T-helper 1 cell (primary cell): ENCODE measurements at regions not wholly inside any gene's neighbourhood (a gene's known extent, or its start where the extent isn't known, plus 50 kb on each side); places are given as distances from the start of the nearest gene placed in this dataset.

Experiments used
- DNase-seq, 5 donors: peaks; one replicate each; pipeline ENCODE4 v3.0.0-alpha.2; 2012 to 2020

DNA sequence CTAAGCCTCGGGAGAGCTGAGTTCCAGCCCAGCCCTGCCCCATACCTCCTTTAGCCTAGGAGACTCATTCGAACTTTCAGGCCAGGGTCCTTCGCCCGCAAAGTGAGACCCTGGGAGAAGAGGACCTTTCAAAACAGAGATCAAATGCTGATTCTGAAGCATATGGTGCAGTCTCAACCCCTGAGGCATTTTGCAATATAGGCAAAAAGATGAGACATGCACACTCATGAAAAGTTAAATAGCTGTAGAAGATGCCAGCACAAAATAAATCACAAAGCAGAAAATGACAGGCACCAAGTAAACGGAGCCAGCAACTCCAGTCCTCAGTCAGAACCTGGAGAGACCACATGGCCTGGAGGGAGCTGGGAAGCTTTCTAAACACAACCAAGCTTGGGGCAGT lies 542.7 kb upstream of the RAB6C start:
- no peak for DNase-seq

DNA sequence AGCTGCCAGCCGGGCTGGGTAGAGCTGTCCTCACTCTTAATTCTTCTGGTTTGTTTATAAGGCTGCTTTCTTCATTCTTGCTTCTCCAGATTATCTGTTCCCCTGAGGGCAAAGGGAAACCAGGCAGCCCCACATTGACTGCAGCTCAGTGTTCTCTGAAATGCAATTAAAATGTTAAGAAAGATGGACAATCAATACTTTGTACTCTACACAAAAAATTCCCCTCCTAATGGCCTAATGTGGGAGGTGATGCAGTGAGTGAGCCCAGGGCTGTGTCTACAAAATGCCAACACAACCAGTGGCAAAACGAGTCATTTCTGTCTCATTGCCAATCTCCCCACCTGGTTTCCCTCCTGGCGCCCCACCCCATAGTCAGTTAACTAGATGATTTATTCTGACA lies 541.7 kb upstream of the RAB6C start:
- no peak for DNase-seq

DNA sequence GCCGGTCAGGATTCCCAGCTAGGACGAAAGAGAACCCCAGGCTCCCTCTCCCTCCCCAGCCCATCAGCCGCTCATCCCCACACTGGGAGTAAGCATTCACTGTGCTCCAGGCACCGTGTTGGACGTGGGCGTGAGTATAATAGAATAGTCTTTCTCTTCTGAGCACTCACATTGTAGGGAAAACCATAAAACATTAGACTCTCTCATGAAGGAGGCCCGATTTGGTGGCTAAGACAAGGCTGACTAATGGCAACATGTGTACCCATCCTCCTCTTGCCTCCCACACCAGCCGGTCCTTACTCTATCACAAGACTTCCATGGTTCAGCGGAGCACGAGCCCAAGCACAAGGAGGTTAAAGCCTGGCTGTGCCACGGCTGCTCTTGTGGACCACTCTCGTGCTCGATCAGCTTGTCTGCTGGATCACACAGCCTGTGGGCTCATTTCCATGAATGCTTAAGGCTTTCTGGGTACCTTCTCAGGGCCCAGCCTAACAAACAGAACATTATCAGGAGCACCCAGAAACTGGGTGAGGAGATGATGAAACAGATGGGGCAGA lies 540.9 kb upstream of the RAB6C start:
- no peak for DNase-seq

DNA sequence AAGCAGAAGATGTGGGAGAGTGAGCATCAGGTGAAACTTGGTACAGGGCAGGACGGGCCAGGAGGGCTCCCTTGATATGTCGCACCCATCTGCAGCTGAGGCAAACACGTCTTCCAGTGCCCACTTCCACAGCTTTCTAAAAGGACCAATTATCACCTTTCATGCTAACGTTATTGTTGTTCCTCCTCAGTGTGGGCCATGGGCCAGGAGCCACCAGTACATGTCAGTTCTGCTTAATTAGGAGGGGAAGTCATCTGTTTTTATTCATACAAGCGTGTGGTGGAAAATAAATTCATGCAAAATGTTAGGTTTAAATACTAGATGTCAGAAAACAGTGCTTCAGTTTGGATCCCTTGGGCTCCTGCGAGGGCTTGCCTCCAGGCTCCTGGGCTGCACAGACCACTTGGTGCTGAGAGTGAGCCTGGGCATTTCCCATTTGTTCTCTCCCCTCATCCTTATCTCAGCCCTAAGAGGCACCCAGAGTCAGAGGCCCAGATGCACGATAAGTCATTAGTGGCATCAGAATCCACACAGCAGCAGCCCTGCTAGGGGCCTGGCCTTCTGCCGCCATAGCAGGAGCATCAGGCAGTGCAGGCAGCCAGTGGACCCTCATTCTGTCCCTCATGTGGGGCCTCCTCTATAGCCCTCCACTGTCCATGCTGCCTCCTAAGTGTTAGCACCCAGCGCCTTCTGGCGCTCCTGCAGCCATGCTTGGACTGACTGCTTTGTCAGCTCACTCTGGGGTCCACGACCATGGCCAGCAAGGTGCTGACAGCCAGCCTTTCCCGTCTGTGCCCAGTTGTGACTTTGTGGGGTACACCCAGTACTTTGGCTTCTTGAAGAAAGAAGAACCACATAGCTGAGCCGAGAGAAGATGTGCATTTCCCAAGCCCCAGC lies 539.8 kb upstream of the RAB6C start:
- DNase-seq = no peak

DNA sequence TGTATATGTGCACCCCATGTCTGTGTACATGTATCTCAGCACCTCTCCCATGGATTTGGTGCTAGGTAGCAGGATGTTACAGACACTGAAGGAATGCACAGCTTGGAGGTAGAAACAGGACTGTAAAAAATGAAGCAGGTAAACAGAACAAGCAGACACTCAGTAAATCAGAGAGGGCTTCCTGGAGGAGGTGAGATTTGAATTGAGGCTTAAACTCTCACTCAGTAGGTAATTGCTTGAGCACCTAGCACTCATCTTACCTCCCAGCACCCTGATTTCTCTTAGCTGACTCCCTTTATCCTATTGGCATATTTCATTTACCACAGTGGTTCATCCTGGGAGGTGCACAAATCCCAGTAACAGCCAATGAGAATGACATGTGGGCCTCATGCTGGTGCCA lies 537.9 kb upstream of the RAB6C start:
- no peak for DNase-seq

DNA sequence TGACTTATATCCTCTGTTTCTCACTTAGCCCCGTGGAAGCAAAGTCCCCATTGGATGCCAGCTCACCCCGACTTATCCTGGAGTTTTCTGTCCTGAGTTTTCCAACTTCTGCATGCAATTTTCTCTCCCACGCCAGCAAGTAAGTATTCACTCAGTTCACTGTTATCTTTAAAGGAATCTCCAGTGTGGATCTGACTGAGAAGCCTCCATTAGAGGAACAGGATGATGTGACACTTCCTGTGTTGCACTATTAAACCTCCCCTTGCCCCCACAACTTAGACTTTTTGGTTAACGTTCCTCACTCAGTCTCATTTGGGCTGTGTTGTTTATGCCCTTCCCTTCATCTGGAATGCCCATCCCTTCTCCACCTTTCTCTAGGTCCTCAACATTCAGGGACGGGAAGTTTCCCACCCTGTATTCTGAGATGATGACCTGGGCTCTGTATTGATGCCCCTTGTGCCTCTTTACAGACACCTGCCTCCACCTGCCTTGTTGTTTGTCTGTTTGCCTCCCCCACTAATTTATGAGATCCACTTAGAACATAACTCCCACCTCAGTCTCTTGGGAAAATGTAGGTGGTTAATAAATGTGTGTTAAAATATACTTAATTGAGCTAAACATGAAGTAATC lies 536.1 kb upstream of the RAB6C start:
- DNase-seq = no peak

DNA sequence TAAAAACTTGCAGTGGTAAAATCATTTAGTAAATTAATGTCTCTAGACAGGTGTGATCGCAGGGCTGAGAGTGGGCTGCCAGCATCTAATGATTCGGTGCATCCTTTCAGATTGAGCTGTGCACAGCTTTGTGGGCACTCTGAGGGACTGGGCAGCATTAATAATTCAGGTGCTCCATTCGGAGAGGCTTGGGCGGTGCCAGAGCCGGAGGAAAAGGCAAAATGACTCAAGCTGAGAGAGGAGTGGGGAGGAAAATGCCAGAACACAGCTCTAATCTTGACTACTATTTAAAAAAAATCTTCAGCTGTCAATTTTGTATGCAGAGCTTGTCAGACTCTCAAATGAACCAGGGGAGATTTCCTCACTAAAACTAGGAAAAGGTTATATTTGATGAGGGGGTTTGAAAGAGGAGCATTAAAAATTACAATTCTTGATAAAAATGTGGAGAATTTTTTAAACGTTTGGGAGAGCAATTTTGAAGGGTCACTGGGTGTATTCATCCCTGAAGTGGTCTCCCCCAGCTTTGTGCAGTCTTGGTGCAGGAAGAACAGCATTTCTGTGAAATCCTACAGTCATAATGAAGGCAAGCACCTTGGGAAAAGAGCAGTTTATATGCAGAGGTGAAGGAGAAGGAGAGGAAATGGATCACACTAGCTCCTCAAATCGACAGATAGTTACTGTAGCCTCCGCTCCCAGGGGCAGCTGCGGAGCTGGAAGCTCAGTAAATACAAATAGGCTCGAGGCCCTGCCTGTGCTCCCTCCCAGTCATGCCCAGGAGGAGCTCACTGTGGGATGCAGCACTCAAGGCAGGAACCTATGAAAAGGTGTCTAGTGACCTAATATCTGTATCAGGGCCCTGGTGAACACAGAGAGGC lies 535.4 kb upstream of the RAB6C start:
- no peak for DNase-seq

DNA sequence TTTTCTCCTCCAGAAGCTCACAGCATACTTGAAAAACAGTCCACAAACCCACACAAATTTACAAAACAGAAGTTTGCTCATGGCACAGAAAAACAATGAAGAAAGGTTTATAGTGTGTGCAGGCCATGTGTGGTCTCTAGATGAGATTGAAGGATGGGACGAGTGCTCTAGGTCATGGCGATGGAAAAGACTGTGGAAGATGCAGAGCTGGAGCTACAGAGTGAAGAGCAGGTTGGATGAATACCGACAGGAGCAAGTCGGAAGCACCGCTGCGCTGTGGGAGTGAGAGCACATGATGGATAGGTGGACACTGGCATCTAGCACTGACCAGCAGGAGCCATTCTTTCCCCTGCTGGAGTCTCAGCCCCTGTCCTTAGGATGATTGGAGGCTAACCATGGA lies 534.7 kb upstream of the RAB6C start:
- no peak for DNase-seq

DNA sequence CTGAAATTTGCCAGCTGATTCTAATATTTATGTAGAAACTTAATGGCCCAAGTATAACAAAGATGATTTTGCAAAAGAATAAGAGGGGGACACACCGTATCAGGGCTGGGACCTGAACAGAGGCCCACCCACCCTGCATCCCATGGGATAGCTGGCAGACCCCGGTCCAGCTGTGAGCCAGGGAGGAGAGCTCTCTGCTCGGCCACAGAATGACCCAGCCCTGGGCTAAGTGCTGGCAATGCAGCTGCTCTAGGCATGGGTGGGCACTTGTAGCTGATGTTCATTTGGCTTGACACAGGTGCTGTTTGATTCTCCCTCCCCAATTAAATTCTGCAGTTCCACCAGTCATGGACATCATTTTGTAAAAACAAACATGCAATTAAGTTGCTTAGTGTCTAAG lies 522.8 kb upstream of the RAB6C start:
- no peak for DNase-seq

DNA sequence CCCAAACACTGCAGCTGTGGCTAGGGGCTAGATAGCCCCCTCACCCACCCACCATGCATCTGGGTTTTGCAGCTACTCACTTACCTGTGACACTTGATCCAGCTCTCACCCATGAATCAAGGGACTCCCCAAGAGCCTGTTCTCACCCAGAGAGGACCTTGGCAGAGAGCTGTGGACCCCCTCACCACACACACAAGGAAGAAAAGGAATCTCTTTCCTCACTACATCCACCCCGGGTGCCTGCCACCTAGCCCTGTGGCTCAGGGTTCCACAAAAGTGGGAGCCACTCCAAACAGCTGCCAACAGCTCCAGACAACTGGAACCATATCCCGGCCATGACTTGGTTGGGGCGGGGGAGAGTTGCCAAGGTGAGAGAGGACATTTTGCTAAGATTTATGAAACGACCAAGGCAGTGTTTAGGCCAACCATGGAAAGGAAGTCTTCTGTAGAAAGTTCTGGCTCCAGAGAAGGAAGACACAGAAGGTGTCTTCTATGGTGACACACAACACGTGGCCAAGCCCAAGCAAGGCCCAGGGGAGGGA lies 522.1 kb upstream of the RAB6C start:
- no peak for DNase-seq

DNA sequence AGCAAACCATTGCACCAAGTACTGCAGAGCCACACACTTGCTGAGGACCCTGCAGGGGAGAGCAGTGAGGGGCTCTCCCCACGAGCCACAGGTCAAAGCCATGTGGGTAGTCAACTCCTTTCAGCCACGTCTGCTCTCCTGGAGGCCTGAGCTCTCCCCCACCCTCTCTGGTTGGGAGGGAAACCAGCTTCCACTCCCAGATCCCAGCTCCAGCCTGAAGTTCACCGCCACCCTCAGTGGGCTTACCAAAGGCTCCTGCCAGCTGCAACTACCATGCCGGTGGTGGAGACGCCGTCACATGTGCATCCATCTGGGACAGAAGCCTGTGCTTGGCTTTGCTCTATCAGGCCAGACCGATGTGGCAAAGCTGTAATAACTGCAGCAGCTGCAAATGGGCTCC lies 521.5 kb upstream of the RAB6C start:
- no peak for DNase-seq

DNA sequence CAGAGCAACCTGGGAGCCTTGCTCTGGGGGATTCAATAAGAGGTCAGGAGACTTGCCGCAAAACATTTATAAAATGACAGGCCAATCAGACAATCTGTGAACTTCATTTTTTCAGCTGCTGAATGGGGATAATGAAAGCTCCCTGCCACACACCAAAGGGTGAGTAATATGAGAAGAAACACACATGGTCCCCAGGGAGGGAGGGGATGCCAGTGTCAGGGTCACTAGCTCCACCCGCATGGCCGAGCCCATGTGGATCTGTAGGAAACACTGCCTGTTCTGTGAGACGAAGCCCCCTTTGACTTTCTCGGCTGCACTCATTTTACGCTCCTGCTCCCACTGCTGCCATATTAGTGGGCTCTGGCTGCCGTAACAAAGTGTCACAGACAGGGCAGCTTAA lies 521.0 kb upstream of the RAB6C start:
- DNase-seq = no peak

DNA sequence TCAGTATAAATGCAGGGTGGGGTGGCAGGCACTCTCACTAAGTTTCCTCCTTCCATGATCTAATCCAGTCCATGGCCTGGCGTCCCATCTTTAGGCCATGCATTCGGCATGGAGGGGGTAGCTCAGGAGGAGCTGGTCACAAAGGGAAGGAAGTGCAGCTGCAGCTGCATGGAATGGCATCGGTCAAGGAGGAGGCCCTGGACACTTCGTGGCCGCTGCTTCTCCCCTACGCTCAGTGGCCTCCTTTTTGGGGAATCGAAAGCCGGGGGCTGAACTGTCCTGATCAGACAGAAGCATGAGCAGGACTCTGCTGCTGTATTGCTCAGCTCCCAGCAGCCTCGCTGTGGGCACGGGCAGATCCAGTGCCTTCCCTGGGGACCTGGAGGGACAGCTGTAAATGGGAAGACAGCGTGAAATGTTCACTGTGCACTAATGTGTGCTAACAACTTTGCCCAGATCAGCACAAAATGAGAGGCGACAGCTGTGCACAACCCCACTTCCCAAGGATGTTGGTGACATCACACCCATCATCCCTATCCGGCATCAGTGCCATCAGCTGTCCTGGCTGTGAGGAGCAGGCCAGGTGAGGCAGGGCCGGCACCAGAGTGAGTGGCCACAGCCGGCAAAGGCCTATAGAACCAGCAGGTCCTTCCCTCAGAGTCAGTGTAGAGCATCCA lies 520.1 kb upstream of the RAB6C start:
- DNase-seq = no peak

DNA sequence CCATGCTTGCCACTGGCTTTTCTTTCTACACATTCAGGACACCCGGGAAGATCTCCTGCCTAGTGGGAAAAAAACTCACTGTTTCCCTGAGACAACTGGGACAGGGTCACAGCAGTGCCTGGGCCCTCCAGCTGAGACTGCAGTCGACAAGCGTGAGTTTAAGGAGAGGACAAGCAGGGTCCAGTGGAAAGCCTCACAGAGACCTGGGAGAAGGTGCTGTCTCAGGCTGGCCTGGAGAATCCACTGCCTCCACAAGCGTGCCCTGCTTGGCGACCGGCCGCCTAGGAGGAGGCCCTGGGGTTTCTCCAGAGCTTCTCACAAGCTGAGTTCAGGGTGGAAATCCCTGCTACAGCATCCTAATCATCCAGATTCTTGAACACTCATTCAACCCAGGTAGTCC lies 519.6 kb upstream of the RAB6C start:
- no peak for DNase-seq

DNA sequence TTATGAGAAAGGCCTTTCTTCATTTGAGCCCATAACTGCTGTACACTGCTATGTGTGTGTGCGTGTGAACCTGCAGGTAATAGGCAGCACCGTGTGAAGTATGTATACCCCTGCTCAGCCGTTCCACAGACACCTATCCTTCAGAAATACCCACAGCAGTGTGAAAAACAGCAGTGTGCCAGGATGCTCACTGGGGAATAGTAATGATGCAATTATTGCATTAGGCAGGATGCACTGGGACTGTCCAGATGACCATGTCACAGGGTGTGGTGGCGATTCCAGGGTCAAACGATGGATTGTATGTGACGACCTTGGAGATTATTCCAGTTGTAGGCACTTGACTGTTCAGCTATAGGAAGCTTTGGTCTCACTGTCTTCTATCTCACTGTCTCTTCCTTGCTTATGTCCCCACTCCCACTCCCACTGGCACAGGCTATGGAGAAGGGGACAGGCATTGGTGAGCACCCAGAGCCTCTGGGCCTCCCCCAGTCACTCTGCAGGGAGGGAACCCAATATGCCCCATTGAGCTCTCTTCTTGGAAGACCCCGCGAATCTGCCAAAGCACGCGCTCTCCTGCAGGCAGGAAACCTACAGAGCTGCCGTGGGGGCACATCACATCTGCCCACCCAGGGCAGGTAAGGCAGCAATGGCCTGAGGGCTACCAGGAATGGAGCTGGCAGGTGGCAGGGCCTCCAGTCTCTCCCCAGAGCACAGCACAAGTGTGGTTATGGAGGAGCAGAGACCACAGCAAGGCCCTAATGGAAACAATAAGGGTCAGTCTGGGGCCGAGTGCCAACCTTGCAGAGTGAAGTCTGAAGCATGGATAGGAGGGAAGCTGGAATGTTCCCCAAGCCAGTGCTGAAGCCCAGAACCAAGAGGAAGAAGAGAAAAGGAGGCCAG lies 518.9 kb upstream of the RAB6C start:
- DNase-seq = no peak

DNA sequence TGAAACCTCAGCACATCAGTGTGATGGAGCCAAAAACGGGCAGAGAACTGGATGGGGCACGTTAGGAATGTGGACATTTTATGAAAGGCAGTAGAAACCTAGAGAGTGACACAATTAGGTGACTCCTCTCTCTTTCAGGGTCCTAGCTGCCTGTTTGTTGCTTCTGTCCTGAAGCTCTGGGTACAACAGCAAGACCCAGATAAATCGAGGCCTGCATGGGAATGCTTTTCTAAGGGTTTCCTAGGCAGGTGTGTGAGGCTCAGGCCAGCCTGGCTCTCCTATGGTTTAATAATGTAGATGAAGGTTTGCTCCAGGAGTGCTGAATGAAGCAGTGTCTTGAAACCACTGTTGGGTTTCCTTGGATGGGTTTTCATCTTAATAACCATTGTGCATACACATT lies 517.1 kb upstream of the RAB6C start:
- DNase-seq = no peak

DNA sequence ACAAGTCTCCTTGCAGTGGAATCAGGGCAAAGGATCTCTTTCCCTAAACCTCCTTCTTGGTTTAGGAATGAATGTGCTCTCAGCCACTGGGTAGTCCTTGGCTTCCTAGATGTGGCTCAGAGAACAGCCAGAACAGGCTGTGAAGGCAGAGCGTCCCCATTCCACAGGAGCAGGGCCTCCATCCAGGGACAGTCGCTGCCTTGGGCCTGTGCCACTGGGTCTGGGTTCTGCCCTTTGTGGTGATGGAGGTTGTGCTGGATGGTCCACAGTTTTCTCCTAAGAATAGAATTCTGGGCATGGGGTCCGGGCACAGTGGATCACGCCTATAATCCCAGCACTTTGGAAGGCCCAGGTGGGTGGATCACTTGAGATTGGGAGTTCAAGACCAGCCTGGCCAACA lies 516.5 kb upstream of the RAB6C start:
- no peak for DNase-seq

DNA sequence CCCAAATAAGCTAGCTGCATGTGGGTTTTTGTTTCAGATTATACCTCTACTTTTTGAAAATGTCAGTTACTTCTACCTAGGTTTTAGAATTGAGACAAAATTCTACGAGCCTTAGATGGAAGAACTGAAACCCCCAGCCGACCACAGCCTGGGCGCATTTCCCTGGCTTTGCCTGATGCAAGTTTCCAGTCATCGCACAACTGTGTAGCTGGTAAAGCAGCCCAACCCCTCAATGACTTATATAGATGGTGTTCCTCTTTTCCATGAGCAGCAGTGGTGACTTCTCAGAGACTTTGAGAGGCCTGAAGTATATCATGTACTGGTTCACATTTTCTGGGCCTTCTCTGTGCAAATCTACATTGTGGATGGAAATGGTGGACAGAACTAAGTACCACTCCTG lies 515.4 kb upstream of the RAB6C start:
- DNase-seq = no peak

DNA sequence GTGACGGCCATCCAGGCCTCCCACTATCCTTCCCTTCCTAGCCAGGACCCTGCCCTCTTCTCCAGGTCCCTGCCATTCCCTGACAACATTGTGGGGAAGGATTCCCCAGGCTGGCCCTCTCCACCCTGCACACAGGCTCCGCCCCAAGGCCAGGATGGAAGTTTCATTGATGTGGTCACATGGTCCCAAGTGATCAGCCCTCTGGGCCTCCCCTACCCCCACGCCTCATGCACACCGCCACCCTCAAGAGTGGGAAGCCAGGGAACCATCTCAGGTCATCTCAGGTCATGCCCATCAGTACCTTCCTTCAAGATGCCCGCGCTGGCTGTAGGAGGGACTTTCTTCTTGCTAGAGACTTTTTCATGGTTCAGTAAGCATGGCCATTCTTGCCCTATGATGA lies 514.8 kb upstream of the RAB6C start:
- DNase-seq = no peak

DNA sequence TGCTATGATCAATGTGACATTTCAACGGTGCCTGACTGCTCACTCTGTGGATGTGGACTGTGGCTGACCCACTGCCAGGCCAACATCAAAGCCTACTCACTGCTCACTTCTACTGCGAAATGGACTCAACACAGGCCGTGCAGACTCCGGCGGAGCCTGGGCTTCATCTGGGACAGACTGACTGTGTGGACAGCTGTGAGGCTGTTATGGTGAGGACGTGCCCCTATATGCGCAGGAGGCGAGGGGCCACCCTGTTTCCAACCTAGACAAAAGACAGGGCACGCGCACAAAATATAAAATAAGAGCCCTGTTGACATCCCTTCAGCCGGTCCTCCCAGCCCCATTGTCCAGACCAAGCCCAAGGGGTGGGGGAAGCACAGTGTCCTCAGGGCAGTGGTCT lies 514.4 kb upstream of the RAB6C start:
- DNase-seq = no peak

DNA sequence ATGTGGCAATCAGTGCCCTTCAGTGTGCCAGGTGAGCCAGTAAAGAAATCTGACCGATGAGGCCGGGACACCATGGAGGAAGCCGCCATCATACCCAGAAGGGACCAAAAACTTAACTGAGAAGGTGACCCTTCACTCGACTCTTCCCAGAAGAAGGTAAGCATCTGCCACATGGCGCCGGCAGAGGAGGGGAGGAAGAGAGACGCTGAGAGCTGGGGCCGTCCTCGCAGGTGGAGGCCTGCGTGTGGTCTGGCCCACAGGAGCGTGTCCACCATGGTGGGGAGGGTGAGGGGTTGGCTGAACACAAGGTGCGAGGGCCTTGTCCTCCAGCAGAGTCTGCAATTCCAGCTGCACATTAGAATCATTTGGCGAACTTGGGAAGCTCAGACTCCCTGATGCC lies 513.1 kb upstream of the RAB6C start:
- DNase-seq = no peak
